ENCODE measurements at regions not wholly inside any gene's neighbourhood (a gene's known extent, or its start where the extent isn't known, plus 50 kb on each side); places are given as distances from the start of the nearest gene placed in this dataset.

GRCh38 chr7:25549271-25549921, 321.1 kb upstream of the NPVF start:
- Histone ChIP-seq H3K4me1 (no peaks in the 10 kb centered on the region), H3K27me3 (no peaks in the 10 kb centered on the region), H3K9me3 (no peaks in the 10 kb centered on the region), H3K4me3 (no peak overlapping the region), H3K27ac (no peak overlapping the region), H3K36me3 (no peaks in the 10 kb centered on the region)
- WGBS, 2 donors: 69 to 73% methylated on average over 6 of the region's 6 CpGs
- FAIRE-seq (no peak), ATAC-seq (no peak), DNase-seq (no peak)
- intact Hi-C loops (cut with DNase I): no loop called here
- TF ChIP-seq CTCF (IDR thresholded peaks at IDR 0.05): no peak

GRCh38 chr7:25550149-25550548, 321.9 kb upstream of the NPVF start:
- TF ChIP-seq CTCF (IDR thresholded peaks at IDR 0.05): no peak
- Histone ChIP-seq H3K9me3 (no peaks in the 10 kb centered on the region), H3K36me3 (no peaks in the 10 kb centered on the region), H3K4me3 (no peak overlapping the region), H3K27ac (no peak overlapping the region), H3K27me3 (no peaks in the 10 kb centered on the region), H3K4me1 (no peaks in the 10 kb centered on the region)
- DNase-seq (no peak), ATAC-seq (no peak), FAIRE-seq (no peak)
- intact Hi-C loops (cut with DNase I): no loop called here
- 88 to 89% methylated on average over 5 of the region's 5 CpGs for WGBS, 2 donors

GRCh38 chr7:25552998-25553397, 324.7 kb upstream of the NPVF start:
- no peak overlapping the region for H3K27ac ChIP-seq
- WGBS, 2 donors: 66 to 67% methylated on average over 3 of the region's 3 CpGs
- intact Hi-C loops (cut with DNase I): no loop called here

GRCh38 chr7:25553580-25554291, 325.4 kb upstream of the NPVF start:
- ATAC-seq (peak in 1 of 4 donors; percentile 14), DNase-seq (no peak), FAIRE-seq (no peak)
- Histone ChIP-seq H3K4me3 (no peak overlapping the region), H3K4me1 (no peaks in the 10 kb centered on the region), H3K27me3 (no peaks in the 10 kb centered on the region), H3K27ac (no peak overlapping the region), H3K36me3 (no peaks in the 10 kb centered on the region), H3K9me3 (no peaks in the 10 kb centered on the region)
- TF ChIP-seq CTCF (IDR thresholded peaks at IDR 0.05): no peak
- intact Hi-C loops (cut with DNase I): no loop called here
- 72 to 85% methylated on average over 13 of the region's 13 CpGs for WGBS, 2 donors

More at GRCh38 chr7:25552998-25553397, 324.7 kb upstream of the NPVF start:
- DNase-seq (no peak), ATAC-seq (no peak), FAIRE-seq (no peak)
- no peak for TF ChIP-seq CTCF (IDR thresholded peaks at IDR 0.05)
- H3K27me3 ChIP-seq: no peaks in the 10 kb centered on the region
- H3K4me1 ChIP-seq: no peaks in the 10 kb centered on the region
- no peak overlapping the region for H3K4me3 ChIP-seq
- H3K36me3 ChIP-seq: no peaks in the 10 kb centered on the region
- no peaks in the 10 kb centered on the region for H3K9me3 ChIP-seq

GRCh38 chr7:25557379-25557917, 329.2 kb upstream of the NPVF start:
- ATAC-seq: peak in 1 of 4 donors; percentile 29
- Histone ChIP-seq H3K36me3 (no peaks in the 10 kb centered on the region), H3K27me3 (no peaks in the 10 kb centered on the region), H3K9me3 (no peaks in the 10 kb centered on the region), H3K4me1 (no peaks in the 10 kb centered on the region), H3K4me3 (no peak overlapping the region), H3K27ac (no peak overlapping the region)
- no peak for TF ChIP-seq CTCF (IDR thresholded peaks at IDR 0.05)
- intact Hi-C loops (cut with DNase I): loop anchor here in 1 of 3 donors (5.0 kb wide), 1 partner anchor 165 kb away; no protein-coding TSS in a partner anchor
- 51 to 58% methylated on average over 8 of the region's 8 CpGs for WGBS, 2 donors
- no peak for FAIRE-seq
- DNase-seq: no peak
